ENCODE measurements at regions not wholly inside any gene's neighbourhood (a gene's known extent, or its start where the extent isn't known, plus 50 kb on each side); places are given as distances from the start of the nearest gene placed in this dataset.

DNA sequence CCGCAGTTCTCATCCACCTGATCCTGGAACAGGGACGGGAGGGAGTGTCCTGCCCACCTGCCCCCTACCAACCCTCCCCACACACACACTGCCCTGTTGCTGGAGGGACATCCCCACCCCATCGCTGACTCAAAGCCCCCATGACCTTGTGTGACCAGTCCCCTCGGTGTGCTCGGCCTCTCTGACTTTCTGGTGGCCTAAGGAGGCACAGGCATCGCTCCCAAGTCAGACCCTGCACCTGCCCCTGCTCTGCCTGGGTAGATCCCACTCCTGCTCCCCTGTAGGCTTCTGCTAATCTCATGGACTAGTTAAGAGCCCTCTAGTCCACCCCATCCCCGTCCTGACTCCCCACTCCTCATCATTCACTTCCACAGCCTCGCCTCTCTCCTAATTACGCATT is 58.8 kb upstream of the DOCK1 start:
- DNase-seq = no peak
- H3K36me3 ChIP-seq = no peaks in the 10 kb centered on the region
- no peak overlapping the region for H3K4me3 ChIP-seq
- no peaks in the 10 kb centered on the region for H3K9me3 ChIP-seq
- intact Hi-C loops (cut with DNase I; ENCODE audit: low total_unique reads) = no loop called here
- no peak overlapping the region for H3K27ac ChIP-seq
- no peaks in the 10 kb centered on the region for H3K27me3 ChIP-seq
- 77 to 93% (median 83%) methylated on average over 5 to 9 of the region's 9 CpGs for WGBS, 5 donors
- TF ChIP-seq POLR2A (IDR thresholded peaks at IDR 0.05) (no peak), EP300 (IDR thresholded peaks at IDR 0.05) (no peak), CTCF (IDR thresholded peaks at IDR 0.05) (no peak), POLR2AphosphoS5 (IDR thresholded peaks at IDR 0.05) (no peak)
- no peaks in the 10 kb centered on the region for H3K4me1 ChIP-seq

DNA sequence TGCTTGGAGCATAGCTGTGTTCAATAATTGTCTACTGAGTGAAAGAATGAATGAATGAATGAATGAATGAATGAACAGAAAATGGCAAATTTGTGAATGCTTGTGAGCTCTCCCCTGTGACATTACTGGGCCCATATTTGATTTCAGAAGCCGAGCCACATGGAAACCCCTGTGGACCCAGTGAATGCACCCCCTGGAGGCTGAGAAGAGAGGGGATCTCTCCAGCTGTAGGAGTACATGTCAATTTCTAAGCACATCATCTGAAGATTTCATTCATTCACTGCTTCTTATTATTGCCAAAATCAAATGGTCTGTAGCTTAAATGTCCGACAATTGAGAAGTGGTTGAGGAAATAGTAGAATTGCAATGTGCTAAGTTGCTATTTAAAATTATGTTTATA is 58.3 kb upstream of the DOCK1 start:
- TF ChIP-seq POLR2AphosphoS5 (IDR thresholded peaks at IDR 0.05) = no peak
- TF ChIP-seq POLR2A (IDR thresholded peaks at IDR 0.05) = no peak
- TF ChIP-seq CTCF (IDR thresholded peaks at IDR 0.05) = no peak
- TF ChIP-seq EP300 (IDR thresholded peaks at IDR 0.05) = no peak
- intact Hi-C loops (cut with DNase I; ENCODE audit: low total_unique reads) = no loop called here
- H3K9me3 ChIP-seq = no peaks in the 10 kb centered on the region
- H3K27me3 ChIP-seq = no peaks in the 10 kb centered on the region
- no peak overlapping the region for H3K4me3 ChIP-seq
- no peak overlapping the region for H3K27ac ChIP-seq
- no peaks in the 10 kb centered on the region for H3K36me3 ChIP-seq
- DNase-seq = no peak
- H3K4me1 ChIP-seq = no peaks in the 10 kb centered on the region
- 83 to 100% (median 87%) methylated on average over 2 of the region's 2 CpGs for WGBS, 5 donors

DNA sequence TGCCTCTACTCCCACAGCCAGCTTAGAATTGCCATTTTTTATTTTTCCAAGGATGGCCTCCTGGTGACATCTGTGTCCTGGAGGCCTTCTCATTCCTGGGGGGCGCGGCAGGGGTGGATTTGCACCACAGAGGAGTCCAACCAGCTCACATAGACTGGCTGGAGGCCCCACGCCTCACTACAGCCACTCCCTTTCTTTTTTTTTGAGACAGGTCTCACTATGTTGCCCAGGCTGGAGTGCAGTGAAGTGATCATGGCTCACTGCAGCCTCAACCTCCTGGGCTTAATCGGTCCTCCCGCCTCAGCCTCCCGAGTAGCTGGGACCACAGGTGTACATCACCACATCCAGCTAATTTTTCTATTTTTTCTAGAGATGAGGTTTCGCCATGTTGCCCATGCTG is 57.6 kb upstream of the DOCK1 start:
- no peak for DNase-seq
- no peaks in the 10 kb centered on the region for H3K9me3 ChIP-seq
- no peak overlapping the region for H3K27ac ChIP-seq
- TF ChIP-seq CTCF (IDR thresholded peaks at IDR 0.05) = no peak
- TF ChIP-seq EP300 (IDR thresholded peaks at IDR 0.05) = no peak
- no peak for TF ChIP-seq POLR2AphosphoS5 (IDR thresholded peaks at IDR 0.05)
- TF ChIP-seq POLR2A (IDR thresholded peaks at IDR 0.05) = no peak
- H3K4me3 ChIP-seq = no peak overlapping the region
- intact Hi-C loops (cut with DNase I; ENCODE audit: low total_unique reads) = no loop called here
- H3K27me3 ChIP-seq = no peaks in the 10 kb centered on the region
- H3K36me3 ChIP-seq = no peaks in the 10 kb centered on the region
- H3K4me1 ChIP-seq = no peaks in the 10 kb centered on the region
- WGBS, 5 donors = 88 to 95% (median 94%) methylated on average over 6 to 7 of the region's 7 CpGs

GRCh38 chr10:126849646-126850045 is 55.6 kb upstream of the DOCK1 start:
- H3K4me3 ChIP-seq = no peak overlapping the region
- H3K27ac ChIP-seq = no peak overlapping the region
- DNase-seq = no peak
- no peaks in the 10 kb centered on the region for H3K27me3 ChIP-seq
- intact Hi-C loops (cut with DNase I; ENCODE audit: low total_unique reads) = no loop called here
- no peak for TF ChIP-seq CTCF (IDR thresholded peaks at IDR 0.05)
- TF ChIP-seq EP300 (IDR thresholded peaks at IDR 0.05) = no peak
- TF ChIP-seq POLR2AphosphoS5 (IDR thresholded peaks at IDR 0.05) = no peak
- no peak for TF ChIP-seq POLR2A (IDR thresholded peaks at IDR 0.05)
- H3K4me1 ChIP-seq = no peaks in the 10 kb centered on the region
- H3K36me3 ChIP-seq = no peaks in the 10 kb centered on the region
- H3K9me3 ChIP-seq = no peaks in the 10 kb centered on the region
- WGBS, 5 donors = 87 to 97% (median 92%) methylated on average over 3 of the region's 3 CpGs
